GM12878 (cell line): ENCODE measurements at regions not wholly inside any gene's neighbourhood (a gene's known extent, or its start where the extent isn't known, plus 50 kb on each side); places are given as distances from the start of the nearest gene placed in this dataset.

ENCODE experiments used
- ATAC-seq: fragments of 200-7000 bp; cut with Tn5 transposase; 3 replicates; pipeline ENCODE4 v1.9.1; 2020; ENCODE audit warnings: mild to moderate bottlenecking, moderate library complexity
- BruUV-seq: library from RNA; stranded (reverse); fragments of 400-500 nt; replicated peaks from 2 replicates; lab custom pipeline; 2021; lab: Mats Ljungman, UMichigan
- CTCF ChIA-PET: fragments of 300-600 bp; sonication (Branson Sonifier 250); formaldehyde crosslinking; extraction: SDS; loops from one replicate; lab custom pipeline; 2021; ENCODE audit warnings: inconsistent platforms; lab: Yijun Ruan, JAX
- POLR2A ChIA-PET: fragments of 350-600 bp; formaldehyde crosslinking; extraction: SDS; loops from one replicate; lab custom pipeline; 2021; ENCODE audit warnings: inconsistent platforms; lab: Charles Lee
- RAD21 ChIA-PET: fragments of 300-600 bp; sonication (Branson Sonifier 250); formaldehyde crosslinking; loops from one replicate; lab custom pipeline; 2023; ENCODE audit warnings: antibody characterized with exemption; ENCODE audit not compliant: unreplicated experiment; lab: Charles Lee
- SMC1A ChIA-PET: fragments of 300-600 bp; sonication (Branson Sonifier 250); formaldehyde crosslinking; loops from one replicate; lab custom pipeline; 2023; ENCODE audit not compliant: unreplicated experiment, uncharacterized antibody; lab: Charles Lee
- DNase-seq: peaks from one replicate; pipeline ENCODE4 v3.0.0-alpha.2; 2011; ENCODE audit warnings: low read depth, low spot score
- FAIRE-seq: peaks from 3 replicates; lab custom pipeline; 2011; peaks lifted over from hg19 to GRCh38; lab: Jason Lieb, UNC
- H2AFZ ChIP-seq: 2 replicates; pipeline ENCODE4 v1.6.0; 2011; ENCODE audit warnings: low read depth, low read length, control low read depth; ENCODE audit not compliant: control insufficient read depth
- H3K27ac ChIP-seq: 2 replicates; pipeline ENCODE4 v1.5.1; 2011; ENCODE audit warnings: control low read depth; ENCODE audit not compliant: control insufficient read depth, insufficient read depth
- H3K27me3 ChIP-seq, 2 experiments: replicated peaks in 1 of 2; 2 replicates each; pipeline versions ENCODE4 v1.6.0 to v1.6.1; 2011; ENCODE audit warnings: low read length in 1 of 2; ENCODE audit not compliant: control insufficient read depth in 2 of 2, insufficient read depth in 2 of 2
- H3K36me3 ChIP-seq, 2 experiments: 2 replicates each; pipeline ENCODE4 v1.5.1; 2011; ENCODE audit warnings: low read length in 1 of 2; ENCODE audit not compliant: control insufficient read depth in 2 of 2, insufficient read depth in 2 of 2
- H3K4me1 ChIP-seq: 2 replicates; pipeline ENCODE4 v1.6.1; 2011; ENCODE audit warnings: mild to moderate bottlenecking, low read length, moderate library complexity, mixed read lengths; ENCODE audit not compliant: control insufficient read depth, insufficient read depth
- H3K4me2 ChIP-seq: 2 replicates; pipeline ENCODE4 v1.6.0; 2011; ENCODE audit warnings: control low read depth; ENCODE audit not compliant: control insufficient read depth, insufficient read depth
- H3K4me3 ChIP-seq: fragments of 200-600 bp; sonication (generic); 2 replicates; pipeline ENCODE4 v1.5.1; 2016
- H3K79me2 ChIP-seq: 2 replicates; pipeline ENCODE4 v1.6.0; 2011; ENCODE audit warnings: low read length; ENCODE audit not compliant: control insufficient read depth, insufficient read depth
- H3K9ac ChIP-seq: 2 replicates; pipeline ENCODE4 v1.8.0; 2011; ENCODE audit warnings: low read length, control low read depth, mixed read lengths; ENCODE audit not compliant: control insufficient read depth, insufficient read depth
- H3K9me3 ChIP-seq: replicated peaks from 3 replicates; pipeline ENCODE4 v1.5.1; 2011; ENCODE audit warnings: mild to moderate bottlenecking, low read length; ENCODE audit not compliant: control insufficient read depth, insufficient read depth
- H4K20me1 ChIP-seq: 2 replicates; pipeline ENCODE4 v1.6.0; 2011; ENCODE audit not compliant: control insufficient read depth, insufficient read depth
- ATF3 ChIP-seq: IDR thresholded peaks from 2 replicates; pipeline ENCODE4 v1.6.1; 2011; ENCODE audit warnings: low read depth, mild to moderate bottlenecking, low read length, moderate library complexity, borderline replicate concordance; ENCODE audit errors: extremely low read depth
- CBFB ChIP-seq: IDR thresholded peaks from 2 replicates; pipeline ENCODE4 v1.6.1; 2016; ENCODE audit warnings: antibody characterized with exemption, low read depth
- CTCF ChIP-seq, 3 experiments: IDR thresholded peaks in 2 of 3; conservative IDR thresholded peaks in 1 of 3; 2 replicates each; pipeline ENCODE4 v1.5.1; 2011; ENCODE audit warnings: low read depth in 3 of 3, low read length in 3 of 3, mild to moderate bottlenecking in 3 of 3, control low read depth in 2 of 3, moderate library complexity in 2 of 3, inconsistent platforms in 1 of 3, mixed read lengths in 1 of 3; ENCODE audit not compliant: control insufficient read depth in 2 of 3, insufficient read depth in 1 of 3; ENCODE audit errors: extremely low read depth in 1 of 3
- EGR1 ChIP-seq, 2 experiments: IDR thresholded peaks; 1 replicate in 1 of 2; 2 replicates in 1 of 2; pipeline ENCODE4 v1.6.1; 2011 to 2012; ENCODE audit warnings: low read depth in 2 of 2, low read length in 2 of 2, borderline replicate concordance in 1 of 2, mild to moderate bottlenecking in 1 of 2, moderate library complexity in 1 of 2
- MTA3 ChIP-seq: IDR thresholded peaks from 2 replicates; pipeline ENCODE4 v1.6.1; 2012; ENCODE audit warnings: low read length, inconsistent platforms, borderline replicate concordance
- NFIC ChIP-seq: IDR thresholded peaks from 2 replicates; pipeline ENCODE4 v1.6.1; 2012; ENCODE audit warnings: low read depth, mild to moderate bottlenecking, inconsistent platforms, low read length, moderate library complexity
- NR2F1 ChIP-seq: fragments of 450-650 bp; conservative IDR thresholded peaks from 2 replicates; pipeline ENCODE4 v1.6.1; 2017; ENCODE audit warnings: mild to moderate bottlenecking
- SIX5 ChIP-seq: IDR thresholded peaks from 2 replicates; pipeline ENCODE4 v1.6.1; 2011; ENCODE audit warnings: mild to moderate bottlenecking, low read depth, low read length, moderate library complexity; ENCODE audit not compliant: severe bottlenecking
- SMAD1 ChIP-seq: fragments of 450-650 bp; IDR thresholded peaks from 2 replicates; pipeline ENCODE4 v1.6.1; 2018; ENCODE audit warnings: mild to moderate bottlenecking, low read depth; ENCODE audit not compliant: partially characterized antibody
- SREBF1 ChIP-seq: IDR thresholded peaks from 2 replicates; pipeline ENCODE4 v1.6.1; 2012; ENCODE audit warnings: mild to moderate bottlenecking, low read length
- ZBED1 ChIP-seq: IDR thresholded peaks from 2 replicates; pipeline ENCODE4 v1.6.1; 2016; ENCODE audit warnings: borderline replicate concordance
- WGBS: methylation state at CpG from one replicate; pipeline ENCODE4 v1.1.6; 2016; ENCODE audit warnings: low lambda C conversion rate; ENCODE audit not compliant: insufficient replicate concordance, insufficient coverage; ENCODE audit errors: missing lambda C conversion rate; 5-methylcytosine and 5-hydroxymethylcytosine counted together
- in situ Hi-C: fragments of 300-500 bp; cut with MboI; formaldehyde crosslinking; loops from 9 replicates; pipeline ENCODE4 v1.14.3; 2018; ENCODE audit warnings: mixed read lengths
- intact Hi-C: fragments of 100-400 bp; cut with micrococcal nuclease; formaldehyde crosslinking; loops from one replicate; pipeline ENCODE4 v1.14.2; 2022; ENCODE audit not compliant: unreplicated experiment
- TF ChIP-seq, protein P1 (sequence below): IDR thresholded peaks from 2 replicates; pipeline ENCODE4 v1.6.1; 2011; ENCODE audit warnings: borderline replicate concordance, low read depth, mild to moderate bottlenecking, moderate library complexity, low read length; ENCODE audit not compliant: insufficient read depth, poor library complexity, severe bottlenecking
- TF ChIP-seq, protein P2 (sequence below): fragments of 450-650 bp; IDR thresholded peaks from 2 replicates; pipeline ENCODE4 v1.6.1; 2016; ENCODE audit warnings: mild to moderate bottlenecking

GRCh38 chr17:77746393-77746792, 212.1 kb upstream of the TNRC6C start:
- ChIA-PET CTCF (interaction anchor here (0.6 kb wide), 1 partner anchor 1243 kb away, joined by 3 read pairs; no protein-coding TSS in a partner anchor), RAD21 (no interaction called here)
- in situ Hi-C loops: no loop called here

More at GRCh38 chr17:77746393-77746792, 212.1 kb upstream of the TNRC6C start:
- no peak for ATAC-seq
- Histone ChIP-seq H3K27me3 (no peaks in the 10 kb centered on the region; a peak in 1 of 4 replicates), H3K36me3 (no peaks in the 10 kb centered on the region), H3K4me2 (no peak overlapping the region), H3K9ac (no peak overlapping the region), H3K79me2 (no peaks in the 10 kb centered on the region), H2AFZ (no peak overlapping the region), H3K4me3 (no peak overlapping the region), H3K27ac (no peak overlapping the region), H3K4me1 (no peaks in the 10 kb centered on the region), H3K9me3 (no peaks in the 10 kb centered on the region; the same call in 2 of the 3 replicates), H4K20me1 (no peaks in the 10 kb centered on the region; the same call in 1 of the 2 replicates)
- POLR2A ChIA-PET: no interaction called here
- BruUV-seq: no TSS peak
- TF ChIP-seq ATF3 (no peak), SIX5 (no peak), MTA3 (no peak), NR2F1 (no peak), ZBED1 (no peak), CTCF (IDR thresholded peaks at IDR 0.05 in 2 of 3, conservative IDR thresholded peaks at IDR 0.05 in 1 of 3; ENCODE audit: control insufficient read depth in 2 of 3, extremely low read depth in 1 of 3, insufficient read depth in 1 of 3, low read depth in 3 of 3, low read length in 3 of 3) (no peak), SREBF1 (no peak), NFIC (no peak), SMAD1 (no peak), EGR1 (IDR thresholded peaks at IDR 0.05; ENCODE audit: borderline replicate concordance in 1 of 2, low read depth in 2 of 2, low read length in 2 of 2) (no peak), CBFB (no peak)
- TF ChIP-seq, protein P1, sequence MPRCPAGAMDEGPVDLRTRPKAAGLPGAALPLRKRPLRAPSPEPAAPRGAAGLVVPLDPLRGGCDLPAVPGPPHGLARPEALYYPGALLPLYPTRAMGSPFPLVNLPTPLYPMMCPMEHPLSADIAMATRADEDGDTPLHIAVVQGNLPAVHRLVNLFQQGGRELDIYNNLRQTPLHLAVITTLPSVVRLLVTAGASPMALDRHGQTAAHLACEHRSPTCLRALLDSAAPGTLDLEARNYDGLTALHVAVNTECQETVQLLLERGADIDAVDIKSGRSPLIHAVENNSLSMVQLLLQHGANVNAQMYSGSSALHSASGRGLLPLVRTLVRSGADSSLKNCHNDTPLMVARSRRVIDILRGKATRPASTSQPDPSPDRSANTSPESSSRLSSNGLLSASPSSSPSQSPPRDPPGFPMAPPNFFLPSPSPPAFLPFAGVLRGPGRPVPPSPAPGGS: no peak
- TF ChIP-seq, protein P2, sequence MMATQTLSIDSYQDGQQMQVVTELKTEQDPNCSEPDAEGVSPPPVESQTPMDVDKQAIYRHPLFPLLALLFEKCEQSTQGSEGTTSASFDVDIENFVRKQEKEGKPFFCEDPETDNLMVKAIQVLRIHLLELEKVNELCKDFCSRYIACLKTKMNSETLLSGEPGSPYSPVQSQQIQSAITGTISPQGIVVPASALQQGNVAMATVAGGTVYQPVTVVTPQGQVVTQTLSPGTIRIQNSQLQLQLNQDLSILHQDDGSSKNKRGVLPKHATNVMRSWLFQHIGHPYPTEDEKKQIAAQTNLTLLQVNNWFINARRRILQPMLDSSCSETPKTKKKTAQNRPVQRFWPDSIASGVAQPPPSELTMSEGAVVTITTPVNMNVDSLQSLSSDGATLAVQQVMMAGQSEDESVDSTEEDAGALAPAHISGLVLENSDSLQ: no peak
- SMC1A ChIA-PET: no interaction called here
- no peak for FAIRE-seq
- intact Hi-C loops: no loop called here
- no peak for DNase-seq
- 41% methylated on average over 8 of the region's 8 CpGs for WGBS
